HEK293T (cell line): ENCODE measurements at regions not wholly inside any gene's neighbourhood (a gene's known extent, or its start where the extent isn't known, plus 50 kb on each side); places are given as distances from the start of the nearest gene placed in this dataset.
"Not testable (repeated sequence)": the region's sequence is repeated elsewhere in the genome, so short reads cannot be mapped to it uniquely, and the experiment has no call there.

Source experiments
- ARNT ChIP-seq: fragments of 450-650 bp; IDR thresholded peaks from 2 replicates; pipeline ENCODE4 v1.6.1; 2017; ENCODE audit warnings: mild to moderate bottlenecking
- ELF4 ChIP-seq: fragments of 450-650 bp; IDR thresholded peaks from 2 replicates; pipeline ENCODE4 v1.6.1; 2017; ENCODE audit warnings: antibody characterized with exemption
- L3MBTL2 ChIP-seq: fragments of 450-650 bp; conservative IDR thresholded peaks from 2 replicates; pipeline ENCODE4 v1.6.1; 2016; ENCODE audit warnings: mild to moderate bottlenecking
- NFRKB ChIP-seq: fragments of 450-650 bp; IDR thresholded peaks from 2 replicates; pipeline ENCODE4 v1.6.1; 2016; ENCODE audit warnings: mild to moderate bottlenecking, moderate library complexity
- SP1 ChIP-seq: fragments of 450-650 bp; IDR thresholded peaks from 2 replicates; pipeline ENCODE4 v1.6.1; 2017

GRCh38 chrX:92540461-92540860, 761.3 kb downstream of the PCDH11X start:
- not testable (repeated sequence) for TF ChIP-seq SP1, L3MBTL2, ARNT, NFRKB, ELF4
